IMR-90 (cell line): ENCODE measurements at regions not wholly inside any gene's neighbourhood (a gene's known extent, or its start where the extent isn't known, plus 50 kb on each side); places are given as distances from the start of the nearest gene placed in this dataset.

Experiments
- CTCF ChIP-seq: conservative IDR thresholded peaks from 2 replicates; pipeline ENCODE4 v1.5.1; 2012; ENCODE audit warnings: mild to moderate bottlenecking, low read depth, low read length, improper control_type of control experiment
- USF2 ChIP-seq: fragments of 150-350 bp; IDR thresholded peaks from 2 replicates; pipeline ENCODE4 v1.6.1; 2017; ENCODE audit warnings: mild to moderate bottlenecking, antibody characterized with exemption, low read length, low read depth

- TF ChIP-seq USF2 (no peak), CTCF (no peak)
Measured at GRCh38 chr11:121946514-121946913, 169.5 kb downstream of the BLID start.
